Activated CD4-positive, alpha-beta T cell treated with anti-CD3 and anti-CD28 coated beads, Interleukin-2, amount 10 ng/mL, durations not matched to agents 24 days and 14 days (primary cell): ENCODE measurements at regions not wholly inside any gene's neighbourhood (a gene's known extent, or its start where the extent isn't known, plus 50 kb on each side); places are given as distances from the start of the nearest gene placed in this dataset.
"Not testable (repeated sequence)": the region's sequence is repeated elsewhere in the genome, so short reads cannot be mapped to it uniquely, and the experiment has no call there.

Experiments used
- DNase-seq: peaks from one replicate; pipeline ENCODE4 v3.0.0; 2022
- H3K27ac Mint-ChIP-seq: one replicate; pipeline ENCODE4 v1.8.0; 2022; ENCODE audit warnings: mild to moderate bottlenecking, mixed read lengths
- H3K27me3 Mint-ChIP-seq: one replicate; pipeline ENCODE4 v1.8.0; 2022; ENCODE audit warnings: mixed read lengths
- H3K36me3 Mint-ChIP-seq: one replicate; pipeline ENCODE4 v1.8.0; 2022; ENCODE audit warnings: low read depth, mild to moderate bottlenecking, mixed read lengths
- H3K4me1 Mint-ChIP-seq: one replicate; pipeline ENCODE4 v1.8.0; 2021; ENCODE audit warnings: mixed read lengths
- H3K4me3 Mint-ChIP-seq: one replicate; pipeline ENCODE4 v1.8.0; 2022; ENCODE audit warnings: mild to moderate bottlenecking, moderate library complexity, mixed read lengths
- H3K9me3 Mint-ChIP-seq: one replicate; pipeline ENCODE4 v1.8.0; 2021; ENCODE audit warnings: mixed read lengths
- intact Hi-C: fragments of 100-400 bp; cut with micrococcal nuclease; formaldehyde crosslinking; loops from one replicate; pipeline ENCODE4 v1.15.1; 2023

GRCh38 chr1:194862129-194862528 lies 1675.7 kb upstream of the B3GALT2 start:
- Mint-ChIP-seq H3K9me3 (peaks cover 3% of the 10 kb centered on the region), H3K4me1 (no peaks in the 10 kb centered on the region), H3K27ac (no peak overlapping the region), H3K4me3 (no peak overlapping the region), H3K36me3 (no peaks in the 10 kb centered on the region), H3K27me3 (no peaks in the 10 kb centered on the region)
- intact Hi-C loops = no loop called here
- no peak for DNase-seq

- Mint-ChIP-seq H3K27me3 (no peaks in the 10 kb centered on the region), H3K27ac (no peak overlapping the region), H3K36me3 (no peaks in the 10 kb centered on the region), H3K4me3 (no peak overlapping the region), H3K9me3 (peaks cover 3% of the 10 kb centered on the region), H3K4me1 (no peaks in the 10 kb centered on the region)
- intact Hi-C loops = no loop called here
- DNase-seq = no peak
Measured at GRCh38 chr1:194860248-194861201, 1674.1 kb upstream of the B3GALT2 start.

- H3K4me3 Mint-ChIP-seq, H3K27ac Mint-ChIP-seq, H3K36me3 Mint-ChIP-seq, intact Hi-C loops, H3K4me1 Mint-ChIP-seq, H3K9me3 Mint-ChIP-seq, DNase-seq, H3K27me3 Mint-ChIP-seq: not testable (repeated sequence)
Measured at GRCh38 chr1:194859481-194860154, 1673.2 kb upstream of the B3GALT2 start.

- DNase-seq, H3K4me3 Mint-ChIP-seq, intact Hi-C loops, H3K27ac Mint-ChIP-seq, H3K27me3 Mint-ChIP-seq, H3K9me3 Mint-ChIP-seq, H3K36me3 Mint-ChIP-seq, H3K4me1 Mint-ChIP-seq: not testable (repeated sequence)
Measured at GRCh38 chr1:194858811-194859480, 1672.5 kb upstream of the B3GALT2 start.

GRCh38 chr1:194857413-194857812 lies 1671.0 kb upstream of the B3GALT2 start:
- no peak overlapping the region for H3K4me3 Mint-ChIP-seq
- no peak for DNase-seq
- H3K27ac Mint-ChIP-seq = no peak overlapping the region
- H3K36me3 Mint-ChIP-seq = no peaks in the 10 kb centered on the region
- intact Hi-C loops = no loop called here
- no peaks in the 10 kb centered on the region for H3K27me3 Mint-ChIP-seq
- H3K4me1 Mint-ChIP-seq = no peaks in the 10 kb centered on the region
- H3K9me3 Mint-ChIP-seq = peaks cover 3% of the 10 kb centered on the region

GRCh38 chr1:194848846-194849245 lies 1662.4 kb upstream of the B3GALT2 start:
- Mint-ChIP-seq H3K36me3 (no peaks in the 10 kb centered on the region), H3K9me3 (no peaks in the 10 kb centered on the region), H3K27me3 (no peaks in the 10 kb centered on the region), H3K27ac (no peak overlapping the region), H3K4me3 (no peak overlapping the region), H3K4me1 (no peaks in the 10 kb centered on the region)
- no peak for DNase-seq
- intact Hi-C loops = no loop called here

- H3K9me3 Mint-ChIP-seq = no peaks in the 10 kb centered on the region
- no peaks in the 10 kb centered on the region for H3K4me1 Mint-ChIP-seq
- H3K27me3 Mint-ChIP-seq = no peaks in the 10 kb centered on the region
- H3K36me3 Mint-ChIP-seq = no peaks in the 10 kb centered on the region
- intact Hi-C loops = no loop called here
- H3K27ac Mint-ChIP-seq = no peak overlapping the region
- DNase-seq = no peak
- no peak overlapping the region for H3K4me3 Mint-ChIP-seq
Measured at GRCh38 chr1:194846488-194846887, 1660.1 kb upstream of the B3GALT2 start.

- Mint-ChIP-seq H3K9me3 (no peaks in the 10 kb centered on the region), H3K4me1 (no peaks in the 10 kb centered on the region), H3K36me3 (no peaks in the 10 kb centered on the region), H3K27me3 (no peaks in the 10 kb centered on the region), H3K27ac (no peak overlapping the region), H3K4me3 (no peak overlapping the region)
- intact Hi-C loops = no loop called here
- DNase-seq = no peak
Measured at GRCh38 chr1:194843077-194843476, 1656.7 kb upstream of the B3GALT2 start.

- Mint-ChIP-seq H3K27me3 (no peaks in the 10 kb centered on the region), H3K9me3 (no peaks in the 10 kb centered on the region), H3K27ac (no peak overlapping the region), H3K36me3 (no peaks in the 10 kb centered on the region), H3K4me3 (no peak overlapping the region), H3K4me1 (no peaks in the 10 kb centered on the region)
- DNase-seq = no peak
- intact Hi-C loops = no loop called here
Measured at GRCh38 chr1:194833111-194833510, 1646.7 kb upstream of the B3GALT2 start.

- H3K27ac Mint-ChIP-seq, H3K4me3 Mint-ChIP-seq, H3K4me1 Mint-ChIP-seq, H3K9me3 Mint-ChIP-seq, DNase-seq, intact Hi-C loops, H3K36me3 Mint-ChIP-seq, H3K27me3 Mint-ChIP-seq: not testable (repeated sequence)
Measured at GRCh38 chr1:194831595-194831994, 1645.2 kb upstream of the B3GALT2 start.

GRCh38 chr1:194830387-194830786 lies 1644.0 kb upstream of the B3GALT2 start:
- DNase-seq = no peak
- Mint-ChIP-seq H3K9me3 (no peaks in the 10 kb centered on the region), H3K27me3 (no peaks in the 10 kb centered on the region), H3K27ac (no peak overlapping the region), H3K4me1 (no peaks in the 10 kb centered on the region), H3K36me3 (no peaks in the 10 kb centered on the region), H3K4me3 (no peak overlapping the region)
- intact Hi-C loops = no loop called here

- intact Hi-C loops = no loop called here
- Mint-ChIP-seq H3K9me3 (no peaks in the 10 kb centered on the region), H3K36me3 (no peaks in the 10 kb centered on the region), H3K4me3 (no peak overlapping the region), H3K27me3 (no peaks in the 10 kb centered on the region), H3K27ac (no peak overlapping the region), H3K4me1 (no peaks in the 10 kb centered on the region)
- no peak for DNase-seq
Measured at GRCh38 chr1:194829492-194829891, 1643.1 kb upstream of the B3GALT2 start.

GRCh38 chr1:194825382-194825781 lies 1639.0 kb upstream of the B3GALT2 start:
- DNase-seq = no peak
- H3K27ac Mint-ChIP-seq = no peak overlapping the region
- no peaks in the 10 kb centered on the region for H3K4me1 Mint-ChIP-seq
- no peaks in the 10 kb centered on the region for H3K36me3 Mint-ChIP-seq
- no peaks in the 10 kb centered on the region for H3K9me3 Mint-ChIP-seq
- H3K4me3 Mint-ChIP-seq = no peak overlapping the region
- intact Hi-C loops = no loop called here
- H3K27me3 Mint-ChIP-seq = no peaks in the 10 kb centered on the region

GRCh38 chr1:194821091-194821490 lies 1634.7 kb upstream of the B3GALT2 start:
- H3K36me3 Mint-ChIP-seq = no peaks in the 10 kb centered on the region
- no peaks in the 10 kb centered on the region for H3K27me3 Mint-ChIP-seq
- no peaks in the 10 kb centered on the region for H3K4me1 Mint-ChIP-seq
- intact Hi-C loops = no loop called here
- no peak for DNase-seq
- H3K27ac Mint-ChIP-seq = no peak overlapping the region
- no peaks in the 10 kb centered on the region for H3K9me3 Mint-ChIP-seq
- H3K4me3 Mint-ChIP-seq = no peak overlapping the region
